Pancreas (tissue), 10 donors: ENCODE measurements at regions not wholly inside any gene's neighbourhood (a gene's known extent, or its start where the extent isn't known, plus 50 kb on each side); places are given as distances from the start of the nearest gene placed in this dataset.

ENCODE experiments used
- ATAC-seq, 4 donors: fragments of 200-7000 bp; cut with Tn5 transposase; one replicate each; pipeline versions ENCODE4 v1.8.0 to v1.9.1; 2020; ENCODE audit warnings: mild to moderate bottlenecking in 4 of 4, moderate library complexity in 4 of 4
- DNase-seq, 6 donors: peaks; one replicate each; pipeline ENCODE4 v3.0.0-alpha.2; 2020
- FAIRE-seq: peaks from 2 replicates; lab custom pipeline; 2012; peaks lifted over from hg19 to GRCh38; lab: Jason Lieb, UNC
- H3K27ac ChIP-seq, 4 donors: fragments of 200-600 bp; sonication (generic); 1 replicate in 3 of 4; 2 replicates in 1 of 4; pipeline versions ENCODE4 v1.5.0 to v1.8.0; 2020
- H3K27me3 ChIP-seq, 4 donors: fragments of 200-600 bp; one replicate each; pipeline ENCODE4 v1.8.0; 2021
- H3K36me3 ChIP-seq, 3 donors: fragments of 200-600 bp; sonication (generic) in 1 of 3; one replicate each; pipeline versions ENCODE4 v1.5.0 to v1.8.0; 2020 to 2021
- H3K4me1 ChIP-seq, 3 donors: fragments of 200-600 bp; one replicate each; pipeline ENCODE4 v1.8.0; 2021
- H3K4me3 ChIP-seq, 4 donors: fragments of 200-600 bp; sonication (generic) in 2 of 4; one replicate each; pipeline versions ENCODE4 v1.5.0 to v1.8.0; 2020 to 2021
- H3K9me3 ChIP-seq, 4 donors: fragments of 200-600 bp; one replicate each; pipeline ENCODE4 v1.8.0; 2021
- WGBS, 2 donors: extraction: QIAGEN DNeasy Blood & Tissue Kit; methylation state at CpG; one replicate each; pipeline ENCODE4 v1.1.7; 2013; 5-methylcytosine and 5-hydroxymethylcytosine counted together
- intact Hi-C, 3 donors: fragments of 100-400 bp; cut with DNase I; formaldehyde crosslinking; loops; one replicate each; pipeline versions ENCODE4 v1.11.1 to v1.14.2; 2022
- TF ChIP-seq, protein P1 (sequence below), 4 donors: fragments of 200-600 bp; sonication (generic) in 3 of 4; IDR thresholded peaks; one replicate each; pipeline versions ENCODE4 v1.5.0 to v1.8.0; 2021; ENCODE audit warnings: antibody characterized with exemption in 4 of 4
- donor health status: healthy with polysubstance abuse.
- donor health status: DM: no; HTN: no; CAD: no; lungs with moderate emphysema.
- donor health status: DM: no; HTN: no; CAD: no.
- donor health status: control.
- donor health status: control.
- donor health status: Bipolar disorder and iron deficiency.
- donor health status: DM: yes; HTN: yes; CAD: no.
- donor health status: DM: no; HTN: no; CAD: no.
- donor health status: DM: no; HTN: no; CAD: no.
- donor health status: DM: yes; HTN: yes; CAD: no.

- Histone ChIP-seq H3K4me1 (no peaks in the 10 kb centered on the region), H3K27ac (no peak overlapping the region), H3K4me3 (no peak overlapping the region), H3K9me3 (no peaks in the 10 kb centered on the region), H3K36me3 (no peaks in the 10 kb centered on the region), H3K27me3 (no peaks in the 10 kb centered on the region)
- FAIRE-seq (no peak), DNase-seq (no peak), ATAC-seq (no peak)
- 76 to 85% methylated on average over 1 of the region's 1 CpG for WGBS, 2 donors
- intact Hi-C loops: no loop called here
- TF ChIP-seq, protein P1, sequence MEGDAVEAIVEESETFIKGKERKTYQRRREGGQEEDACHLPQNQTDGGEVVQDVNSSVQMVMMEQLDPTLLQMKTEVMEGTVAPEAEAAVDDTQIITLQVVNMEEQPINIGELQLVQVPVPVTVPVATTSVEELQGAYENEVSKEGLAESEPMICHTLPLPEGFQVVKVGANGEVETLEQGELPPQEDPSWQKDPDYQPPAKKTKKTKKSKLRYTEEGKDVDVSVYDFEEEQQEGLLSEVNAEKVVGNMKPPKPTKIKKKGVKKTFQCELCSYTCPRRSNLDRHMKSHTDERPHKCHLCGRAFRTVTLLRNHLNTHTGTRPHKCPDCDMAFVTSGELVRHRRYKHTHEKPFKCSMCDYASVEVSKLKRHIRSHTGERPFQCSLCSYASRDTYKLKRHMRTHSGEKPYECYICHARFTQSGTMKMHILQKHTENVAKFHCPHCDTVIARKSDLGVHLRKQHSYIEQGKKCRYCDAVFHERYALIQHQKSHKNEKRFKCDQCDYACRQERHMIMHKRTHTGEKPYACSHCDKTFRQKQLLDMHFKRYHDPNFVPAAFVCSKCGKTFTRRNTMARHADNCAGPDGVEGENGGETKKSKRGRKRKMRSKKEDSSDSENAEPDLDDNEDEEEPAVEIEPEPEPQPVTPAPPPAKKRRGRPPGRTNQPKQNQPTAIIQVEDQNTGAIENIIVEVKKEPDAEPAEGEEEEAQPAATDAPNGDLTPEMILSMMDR (IDR thresholded peaks at IDR 0.05): no peak
Measured at GRCh38 chr7:81822811-81823210, 53.0 kb upstream of the HGF start.

- no peaks in the 10 kb centered on the region for H3K27me3 ChIP-seq
- H3K4me3 ChIP-seq: no peak overlapping the region
- no peaks in the 10 kb centered on the region for H3K36me3 ChIP-seq
- H3K4me1 ChIP-seq: no peaks in the 10 kb centered on the region
- TF ChIP-seq, protein P1 (IDR thresholded peaks at IDR 0.05): no peak
- ATAC-seq (no peak), FAIRE-seq (no peak), DNase-seq (no peak)
- 27 to 33% methylated on average over 1 of the region's 1 CpG for WGBS, 2 donors
- no peaks in the 10 kb centered on the region for H3K9me3 ChIP-seq
- no peak overlapping the region for H3K27ac ChIP-seq
- intact Hi-C loops: no loop called here
Measured at GRCh38 chr7:81819861-81820260, 50.0 kb upstream of the HGF start.
